ENCODE measurements at regions not wholly inside any gene's neighbourhood (a gene's known extent, or its start where the extent isn't known, plus 50 kb on each side); places are given as distances from the start of the nearest gene placed in this dataset.
"Not testable (repeated sequence)": the region's sequence is repeated elsewhere in the genome, so short reads cannot be mapped to it uniquely, and the experiment has no call there.

GRCh38 chr12:68387338-68387737 lies 55.2 kb upstream of the MDM1 start:
- DNase-seq (no peak), ATAC-seq (no peak)
- intact Hi-C loops (cut with DNase I), result no loop called here
- Histone ChIP-seq H3K27ac (ENCODE audit: low read length) (no peak overlapping the region), H3K9me3 (ENCODE audit: control insufficient read depth, low read length) (no peaks in the 10 kb centered on the region), H3K4me1 (ENCODE audit: control insufficient read depth, insufficient read depth, low read length) (peaks cover 1% of the 10 kb centered on the region), H3K4me3 (ENCODE audit: low read length) (no peak overlapping the region), H3K27me3 (ENCODE audit: control insufficient read depth, insufficient read depth) (no peaks in the 10 kb centered on the region)
- WGBS, result 93% methylated on average over 1 of the region's 1 CpG

- peaks cover 1% of the 10 kb centered on the region for H3K4me1 ChIP-seq (ENCODE audit: control insufficient read depth, insufficient read depth, low read length)
- DNase-seq, result no peak
- no peak for ATAC-seq
- H3K27ac ChIP-seq (ENCODE audit: low read length), result no peak overlapping the region
- intact Hi-C loops (cut with DNase I), result no loop called here
- 89% methylated on average over 1 of the region's 1 CpG for WGBS
- no peaks in the 10 kb centered on the region for H3K27me3 ChIP-seq (ENCODE audit: control insufficient read depth, insufficient read depth)
- H3K4me3 ChIP-seq (ENCODE audit: low read length), result no peak overlapping the region
- no peaks in the 10 kb centered on the region for H3K9me3 ChIP-seq (ENCODE audit: control insufficient read depth, low read length)
Observed at GRCh38 chr12:68389305-68389704, 57.1 kb upstream of the MDM1 start.

GRCh38 chr12:68391937-68392336 lies 59.8 kb upstream of the MDM1 start:
- ATAC-seq (no peak), DNase-seq (no peak)
- WGBS, result 77% methylated on average over 3 of the region's 3 CpGs
- intact Hi-C loops (cut with DNase I), result no loop called here
- no peak overlapping the region for H3K27ac ChIP-seq (ENCODE audit: low read length)
- H3K9me3 ChIP-seq (ENCODE audit: control insufficient read depth, low read length), result no peaks in the 10 kb centered on the region
- peaks cover 1% of the 10 kb centered on the region for H3K4me1 ChIP-seq (ENCODE audit: control insufficient read depth, insufficient read depth, low read length)
- H3K27me3 ChIP-seq (ENCODE audit: control insufficient read depth, insufficient read depth), result no peaks in the 10 kb centered on the region
- H3K4me3 ChIP-seq (ENCODE audit: low read length), result no peak overlapping the region

- H3K4me3 ChIP-seq (ENCODE audit: low read length), result no peak overlapping the region
- DNase-seq (no peak), ATAC-seq (no peak)
- H3K27ac ChIP-seq (ENCODE audit: low read length), result no peak overlapping the region
- no peaks in the 10 kb centered on the region for H3K27me3 ChIP-seq (ENCODE audit: control insufficient read depth, insufficient read depth)
- no peaks in the 10 kb centered on the region for H3K9me3 ChIP-seq (ENCODE audit: control insufficient read depth, low read length)
- H3K4me1 ChIP-seq (ENCODE audit: control insufficient read depth, insufficient read depth, low read length), result peaks cover 1% of the 10 kb centered on the region
- intact Hi-C loops (cut with DNase I), result no loop called here
Observed at GRCh38 chr12:68392376-68392775, 60.2 kb upstream of the MDM1 start.

- peak; percentile 59 to 89 for ATAC-seq
- Histone ChIP-seq H3K27me3 (ENCODE audit: control insufficient read depth, insufficient read depth) (no peaks in the 10 kb centered on the region), H3K27ac (ENCODE audit: low read length) (no peak overlapping the region), H3K4me3 (ENCODE audit: low read length) (no peak overlapping the region), H3K9me3 (ENCODE audit: control insufficient read depth, low read length) (no peaks in the 10 kb centered on the region), H3K4me1 (ENCODE audit: control insufficient read depth, insufficient read depth, low read length) (no peaks in the 10 kb centered on the region)
- WGBS, result 66% methylated on average over 4 of the region's 4 CpGs
- no peak for DNase-seq
- intact Hi-C loops (cut with DNase I), result no loop called here
Observed at GRCh38 chr12:68393417-68393816, 61.3 kb upstream of the MDM1 start.

- H3K4me3 ChIP-seq (ENCODE audit: low read length), result no peak overlapping the region
- no peaks in the 10 kb centered on the region for H3K9me3 ChIP-seq (ENCODE audit: control insufficient read depth, low read length)
- ATAC-seq (no peak), DNase-seq (no peak)
- intact Hi-C loops (cut with DNase I), result no loop called here
- H3K27ac ChIP-seq (ENCODE audit: low read length), result no peak overlapping the region
- no peaks in the 10 kb centered on the region for H3K4me1 ChIP-seq (ENCODE audit: control insufficient read depth, insufficient read depth, low read length)
- WGBS, result 65% methylated on average over 4 of the region's 4 CpGs
- H3K27me3 ChIP-seq (ENCODE audit: control insufficient read depth, insufficient read depth), result no peaks in the 10 kb centered on the region
Observed at GRCh38 chr12:68397566-68398158, 65.5 kb upstream of the MDM1 start.

- not testable (repeated sequence) for H3K4me1 ChIP-seq (ENCODE audit: control insufficient read depth, insufficient read depth, low read length); H3K4me3 ChIP-seq (ENCODE audit: low read length)
Observed at GRCh38 chr12:68398689-68399088, 66.5 kb upstream of the MDM1 start.

GRCh38 chr12:68400226-68400829 lies 68.2 kb upstream of the MDM1 start:
- Histone ChIP-seq H3K27ac (ENCODE audit: low read length) (no peak overlapping the region), H3K9me3 (ENCODE audit: control insufficient read depth, low read length) (no peaks in the 10 kb centered on the region), H3K4me1 (ENCODE audit: control insufficient read depth, insufficient read depth, low read length) (no peaks in the 10 kb centered on the region), H3K4me3 (ENCODE audit: low read length) (no peak overlapping the region), H3K27me3 (ENCODE audit: control insufficient read depth, insufficient read depth) (no peaks in the 10 kb centered on the region)
- DNase-seq, result no peak
- ATAC-seq, result no peak
- WGBS, result 50% methylated on average over 5 of the region's 5 CpGs
- intact Hi-C loops (cut with DNase I), result no loop called here

More at GRCh38 chr12:68398689-68399088, 66.5 kb upstream of the MDM1 start:
- 90% methylated on average over 6 of the region's 6 CpGs for WGBS
- ATAC-seq; intact Hi-C loops (cut with DNase I); H3K9me3 ChIP-seq (ENCODE audit: control insufficient read depth, low read length); H3K27me3 ChIP-seq (ENCODE audit: control insufficient read depth, insufficient read depth); DNase-seq; H3K27ac ChIP-seq (ENCODE audit: low read length): not testable (repeated sequence)

- Histone ChIP-seq H3K9me3 (ENCODE audit: control insufficient read depth, low read length) (no peaks in the 10 kb centered on the region), H3K4me3 (ENCODE audit: low read length) (no peak overlapping the region), H3K27me3 (ENCODE audit: control insufficient read depth, insufficient read depth) (no peaks in the 10 kb centered on the region), H3K27ac (ENCODE audit: low read length) (no peak overlapping the region), H3K4me1 (ENCODE audit: control insufficient read depth, insufficient read depth, low read length) (peaks cover 8% of the 10 kb centered on the region)
- DNase-seq (no peak), ATAC-seq (no peak)
- 97% methylated on average over 2 of the region's 2 CpGs for WGBS
- intact Hi-C loops (cut with DNase I), result no loop called here
Observed at GRCh38 chr12:68402422-68402821, 70.3 kb upstream of the MDM1 start.

- DNase-seq, result no peak
- H3K4me3 ChIP-seq (ENCODE audit: low read length), result no peak overlapping the region
- peaks cover 8% of the 10 kb centered on the region for H3K4me1 ChIP-seq (ENCODE audit: control insufficient read depth, insufficient read depth, low read length)
- intact Hi-C loops (cut with DNase I), result no loop called here
- H3K27me3 ChIP-seq (ENCODE audit: control insufficient read depth, insufficient read depth), result no peaks in the 10 kb centered on the region
- no peak for ATAC-seq
- WGBS, result 97% methylated on average over 1 of the region's 1 CpG
- H3K27ac ChIP-seq (ENCODE audit: low read length), result no peak overlapping the region
- no peaks in the 10 kb centered on the region for H3K9me3 ChIP-seq (ENCODE audit: control insufficient read depth, low read length)
Observed at GRCh38 chr12:68403296-68403695, 71.1 kb upstream of the MDM1 start.

DNA sequence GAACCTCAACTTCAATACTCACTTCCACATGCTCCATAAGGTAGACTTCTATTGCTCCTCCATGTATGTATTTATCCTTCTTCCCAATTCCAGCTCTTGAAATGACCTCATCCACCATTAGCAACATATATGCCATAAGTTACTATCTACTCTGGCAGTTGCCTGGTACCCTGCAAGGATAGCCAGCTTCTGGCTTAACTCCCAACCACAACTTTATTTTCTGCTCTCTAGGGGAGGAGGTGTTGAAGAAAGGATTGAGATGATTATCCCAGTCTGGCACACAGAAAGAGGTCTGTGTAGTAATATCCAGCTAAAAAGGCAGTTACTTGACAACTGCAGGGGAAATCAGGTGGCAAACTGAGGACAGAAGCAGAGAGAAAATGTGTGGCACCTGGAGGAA lies 71.5 kb upstream of the MDM1 start:
- DNase-seq, result no peak
- Histone ChIP-seq H3K27me3 (ENCODE audit: control insufficient read depth, insufficient read depth) (no peaks in the 10 kb centered on the region), H3K4me1 (ENCODE audit: control insufficient read depth, insufficient read depth, low read length) (peaks cover 8% of the 10 kb centered on the region), H3K9me3 (ENCODE audit: control insufficient read depth, low read length) (no peaks in the 10 kb centered on the region), H3K27ac (ENCODE audit: low read length) (no peak overlapping the region), H3K4me3 (ENCODE audit: low read length) (no peak overlapping the region)
- ATAC-seq, result no peak
- intact Hi-C loops (cut with DNase I), result no loop called here

GRCh38 chr12:68405343-68405781 lies 73.2 kb upstream of the MDM1 start:
- no peaks in the 10 kb centered on the region for H3K27me3 ChIP-seq (ENCODE audit: control insufficient read depth, insufficient read depth)
- peak overlapping the region; percentile 80 for H3K27ac ChIP-seq (ENCODE audit: low read length)
- H3K9me3 ChIP-seq (ENCODE audit: control insufficient read depth, low read length), result no peaks in the 10 kb centered on the region
- H3K4me3 ChIP-seq (ENCODE audit: low read length), result no peak overlapping the region
- intact Hi-C loops (cut with DNase I), result loop anchor here in 1 of 4 donors (5.0 kb wide), 1 partner anchor 38 kb away; no protein-coding TSS in a partner anchor
- ATAC-seq (peak; percentile 62 to 66), DNase-seq (peak in 1 of 3 donors; percentile 34)
- peaks cover 8% of the 10 kb centered on the region for H3K4me1 ChIP-seq (ENCODE audit: control insufficient read depth, insufficient read depth, low read length)

Measured in right cardiac atrium (tissue), 5 donors.